ENCODE measurements at regions not wholly inside any gene's neighbourhood (a gene's known extent, or its start where the extent isn't known, plus 50 kb on each side); places are given as distances from the start of the nearest gene placed in this dataset.

GRCh38 chr4:163709601-163710000 is 215.1 kb downstream of the TMA16 start (continued):
- TF ChIP-seq CHD7 (IDR thresholded peaks at IDR 0.05; ENCODE audit: insufficient replicate concordance, low read length), result no peak

All from H1 (cell line).